ENCODE measurements at regions not wholly inside any gene's neighbourhood (a gene's known extent, or its start where the extent isn't known, plus 50 kb on each side); places are given as distances from the start of the nearest gene placed in this dataset.

DNA sequence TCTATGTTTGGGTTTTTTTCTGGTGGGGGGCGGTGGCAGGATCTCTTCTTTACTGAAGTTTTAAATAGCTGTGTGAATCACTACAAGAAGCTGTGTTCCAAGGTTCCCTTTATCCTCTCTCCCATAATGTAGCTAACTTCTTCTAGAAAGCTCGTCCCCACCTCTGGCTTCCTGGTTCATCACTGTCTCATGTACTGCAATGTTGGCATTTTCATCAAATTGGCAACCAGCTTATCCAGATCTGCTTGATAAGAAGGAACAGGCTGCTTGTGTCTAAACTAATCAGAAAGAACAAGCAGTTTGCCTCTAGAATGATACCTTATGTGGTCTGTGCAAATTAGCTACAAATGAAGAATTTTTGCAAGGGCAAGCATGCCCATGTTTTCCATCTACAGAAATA, 130.8 kb downstream of the WT1 start:
- DNase-seq (ENCODE audit: low read depth): no peak
- no peak overlapping the region for H3K4me3 ChIP-seq (ENCODE audit: low read length)
- TF ChIP-seq, protein P1, sequence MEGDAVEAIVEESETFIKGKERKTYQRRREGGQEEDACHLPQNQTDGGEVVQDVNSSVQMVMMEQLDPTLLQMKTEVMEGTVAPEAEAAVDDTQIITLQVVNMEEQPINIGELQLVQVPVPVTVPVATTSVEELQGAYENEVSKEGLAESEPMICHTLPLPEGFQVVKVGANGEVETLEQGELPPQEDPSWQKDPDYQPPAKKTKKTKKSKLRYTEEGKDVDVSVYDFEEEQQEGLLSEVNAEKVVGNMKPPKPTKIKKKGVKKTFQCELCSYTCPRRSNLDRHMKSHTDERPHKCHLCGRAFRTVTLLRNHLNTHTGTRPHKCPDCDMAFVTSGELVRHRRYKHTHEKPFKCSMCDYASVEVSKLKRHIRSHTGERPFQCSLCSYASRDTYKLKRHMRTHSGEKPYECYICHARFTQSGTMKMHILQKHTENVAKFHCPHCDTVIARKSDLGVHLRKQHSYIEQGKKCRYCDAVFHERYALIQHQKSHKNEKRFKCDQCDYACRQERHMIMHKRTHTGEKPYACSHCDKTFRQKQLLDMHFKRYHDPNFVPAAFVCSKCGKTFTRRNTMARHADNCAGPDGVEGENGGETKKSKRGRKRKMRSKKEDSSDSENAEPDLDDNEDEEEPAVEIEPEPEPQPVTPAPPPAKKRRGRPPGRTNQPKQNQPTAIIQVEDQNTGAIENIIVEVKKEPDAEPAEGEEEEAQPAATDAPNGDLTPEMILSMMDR (IDR thresholded peaks at IDR 0.05; ENCODE audit: insufficient read depth, low read depth, low read length, missing control alignments): no peak

DNA sequence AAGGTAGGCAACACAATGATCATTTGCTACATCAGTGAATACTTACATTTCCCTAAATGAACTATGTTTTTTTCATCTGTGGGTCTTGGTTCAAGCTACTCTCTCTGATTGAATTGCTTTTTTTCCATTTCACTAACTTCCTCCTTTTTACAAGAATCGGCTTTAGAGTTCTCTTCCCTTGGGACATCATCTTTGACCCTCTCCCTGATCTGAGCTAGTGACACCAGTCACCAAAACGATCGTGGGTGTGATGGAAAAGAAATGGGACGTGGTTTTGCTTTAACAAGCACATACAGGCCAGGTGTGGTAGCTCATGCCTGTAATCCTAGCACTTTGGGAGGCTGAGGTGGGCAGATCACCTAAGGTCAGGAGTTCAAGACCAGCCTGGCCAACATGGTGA, 129.9 kb downstream of the WT1 start:
- no peak for DNase-seq (ENCODE audit: low read depth)
- TF ChIP-seq, protein P1 (IDR thresholded peaks at IDR 0.05; ENCODE audit: insufficient read depth, low read depth, low read length, missing control alignments): no peak
- H3K4me3 ChIP-seq (ENCODE audit: low read length): no peak overlapping the region

- TF ChIP-seq, protein P1 (IDR thresholded peaks at IDR 0.05; ENCODE audit: insufficient read depth, low read depth, low read length, missing control alignments): no peak
- H3K4me3 ChIP-seq (ENCODE audit: low read length): no peak overlapping the region
- no peak for DNase-seq (ENCODE audit: low read depth)
Observed at GRCh38 chr11:32307471-32307870, 127.9 kb downstream of the WT1 start.

DNA sequence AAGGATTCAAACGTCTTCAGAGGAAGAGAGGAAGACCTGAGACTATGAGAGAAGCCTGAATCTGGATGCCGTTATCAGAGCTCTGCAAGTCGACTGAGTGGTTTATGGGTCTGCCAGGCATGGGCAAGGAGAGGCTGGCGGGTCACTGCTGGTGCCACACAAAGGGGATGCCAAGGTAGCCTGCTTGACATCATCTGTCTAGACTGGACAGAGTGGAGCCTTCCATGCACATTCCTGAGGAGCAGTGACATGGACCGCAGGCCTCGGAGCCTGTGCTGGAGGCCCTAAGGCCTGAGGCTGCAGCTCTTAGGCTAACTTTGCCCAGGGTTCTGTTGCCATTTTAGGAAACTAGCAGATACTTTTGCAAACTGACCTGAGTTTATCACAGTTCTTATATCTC, 127.4 kb downstream of the WT1 start:
- H3K4me3 ChIP-seq (ENCODE audit: low read length): no peak overlapping the region
- TF ChIP-seq, protein P1 (IDR thresholded peaks at IDR 0.05; ENCODE audit: insufficient read depth, low read depth, low read length, missing control alignments): no peak
- no peak for DNase-seq (ENCODE audit: low read depth)

GRCh38 chr11:32309530-32310213, 125.7 kb downstream of the WT1 start:
- TF ChIP-seq, protein P1 (IDR thresholded peaks at IDR 0.05; ENCODE audit: insufficient read depth, low read depth, low read length, missing control alignments): no peak
- no peak overlapping the region for H3K4me3 ChIP-seq (ENCODE audit: low read length)
- peak; percentile 9 for DNase-seq (ENCODE audit: low read depth)

- no peak for DNase-seq (ENCODE audit: low read depth)
- no peak overlapping the region for H3K4me3 ChIP-seq (ENCODE audit: low read length)
- TF ChIP-seq, protein P1 (IDR thresholded peaks at IDR 0.05; ENCODE audit: insufficient read depth, low read depth, low read length, missing control alignments): no peak
Observed at GRCh38 chr11:32310214-32310601, 125.1 kb downstream of the WT1 start.

Data from epithelial cell of esophagus (primary cell).